K562 (cell line): ENCODE measurements at regions not wholly inside any gene's neighbourhood (a gene's known extent, or its start where the extent isn't known, plus 50 kb on each side); places are given as distances from the start of the nearest gene placed in this dataset.

ENCODE experiments used
- ATAC-seq: fragments of 200-7000 bp; cut with Tn5 transposase; 3 replicates; pipeline ENCODE4 v1.9.1; 2020; ENCODE audit warnings: moderate library complexity
- BruUV-seq: library from RNA; stranded (reverse); fragments of 400-500 nt; replicated peaks from 2 replicates; lab custom pipeline; 2021; lab: Mats Ljungman, UMichigan
- CTCF ChIA-PET: fragments of 300-600 bp; formaldehyde crosslinking; extraction: SDS; loops from one replicate; lab custom pipeline; 2021; ENCODE audit warnings: low intra/inter-chr PET ratio; lab: Yijun Ruan, JAX
- POLR2A ChIA-PET: fragments of 300-600, 350-650 bp; sonication (Branson Sonifier 250); formaldehyde crosslinking; extraction: SDS; loops from one replicate; lab custom pipeline; 2021; ENCODE audit warnings: antibody characterized with exemption, inconsistent platforms; lab: Yijun Ruan, JAX
- DNase-seq, 4 experiments: peaks; one replicate each; pipeline versions ENCODE4 v3.0.0 to v3.0.0-alpha.2; 2011 to 2018; ENCODE audit warnings: low spot score in 3 of 4, mixed read lengths in 3 of 4; ENCODE audit errors: extremely low read depth in 1 of 4
- FAIRE-seq: peaks from 2 replicates; lab custom pipeline; 2011; peaks lifted over from hg19 to GRCh38; lab: Jason Lieb, UNC
- H2AFZ ChIP-seq: 2 replicates; pipeline ENCODE4 v1.6.0; 2011; ENCODE audit warnings: low read depth, low read length, control low read depth, inconsistent platforms
- H3K27ac ChIP-seq: fragments of 200-600 bp; 3 replicates; pipeline ENCODE4 v1.8.0; 2011; ENCODE audit warnings: low read depth, mild to moderate bottlenecking, control low read depth, inconsistent platforms, low read length, moderate library complexity, mixed read lengths; ENCODE audit errors: extremely low read depth
- H3K27me3 ChIP-seq, 2 experiments: fragments of 300-600 bp in 1 of 2; 2 replicates in 1 of 2; 3 replicates in 1 of 2; pipeline versions ENCODE4 v1.6.0 to v1.8.0; 2011; ENCODE audit warnings: inconsistent platforms in 2 of 2, low read length in 2 of 2, mild to moderate bottlenecking in 1 of 2, mixed read lengths in 1 of 2, moderate library complexity in 1 of 2; ENCODE audit not compliant: control insufficient read depth in 2 of 2, insufficient read depth in 2 of 2
- H3K36me3 ChIP-seq: fragments of 300-600 bp; 3 replicates; pipeline ENCODE4 v1.8.0; 2011; ENCODE audit warnings: mild to moderate bottlenecking, low read length, inconsistent platforms; ENCODE audit not compliant: control insufficient read depth, insufficient read depth
- H3K4me1 ChIP-seq, 2 experiments: fragments of 200-600 bp in 1 of 2; replicated peaks in 1 of 2; 2 replicates in 1 of 2; 3 replicates in 1 of 2; pipeline versions ENCODE4 v1.5.1 to v1.8.0; 2011; ENCODE audit warnings: inconsistent platforms in 2 of 2, low read length in 2 of 2, mild to moderate bottlenecking in 1 of 2, mixed read lengths in 1 of 2, moderate library complexity in 1 of 2; ENCODE audit not compliant: control insufficient read depth in 2 of 2, insufficient read depth in 2 of 2
- H3K4me2 ChIP-seq: 2 replicates; pipeline ENCODE4 v1.6.1; 2011; ENCODE audit warnings: low read length, control low read depth, inconsistent platforms, mixed read lengths; ENCODE audit not compliant: insufficient read depth
- H3K4me3 ChIP-seq: fragments of 200-600 bp; sonication (generic), shearing (Covaris generic); 2 replicates; pipeline ENCODE4 v1.5.1; 2016; ENCODE audit warnings: control low read depth, inconsistent platforms
- H3K79me2 ChIP-seq: fragments of 200-600 bp; 3 replicates; pipeline ENCODE4 v1.8.0; 2011; ENCODE audit warnings: low read length, inconsistent platforms; ENCODE audit not compliant: control insufficient read depth, insufficient read depth
- H3K9ac ChIP-seq, 2 experiments: 2 replicates each; pipeline versions ENCODE4 v1.6.0 to v1.6.1; 2011; ENCODE audit warnings: low read depth in 2 of 2, low read length in 2 of 2, control low read depth in 1 of 2, inconsistent platforms in 1 of 2, mild to moderate bottlenecking in 1 of 2, mixed read lengths in 1 of 2; ENCODE audit not compliant: insufficient read depth in 1 of 2
- H3K9me1 ChIP-seq: one replicate; pipeline ENCODE4 v1.6.0; 2011; ENCODE audit warnings: inconsistent platforms, mild to moderate bottlenecking, low read length, moderate library complexity; ENCODE audit not compliant: control insufficient read depth, insufficient read depth
- H3K9me3 ChIP-seq: replicated peaks from 2 replicates; pipeline ENCODE4 v1.5.1; 2011; ENCODE audit warnings: low read depth, low read length, inconsistent platforms; ENCODE audit not compliant: control insufficient read depth, insufficient read depth
- H4K20me1 ChIP-seq: replicated peaks from 2 replicates; pipeline ENCODE4 v1.6.1; 2011; ENCODE audit warnings: low read length, inconsistent platforms, mixed read lengths; ENCODE audit not compliant: control insufficient read depth, insufficient read depth
- ADNP ChIP-seq: fragments of 200-800 bp; sonication (Bioruptor generic); IDR thresholded peaks from 2 replicates; pipeline ENCODE4 v1.6.1; 2016; ENCODE audit warnings: missing genetic modification characterization, missing compliant biosample characterization
- ARHGAP35 ChIP-seq: fragments of 450-650 bp; IDR thresholded peaks from 2 replicates; pipeline ENCODE4 v1.6.1; 2018; ENCODE audit not compliant: partially characterized antibody
- CREBBP ChIP-seq: IDR thresholded peaks from one replicate; pipeline ENCODE4 v1.6.1; 2012; ENCODE audit warnings: low read depth, mild to moderate bottlenecking, control low read depth, inconsistent platforms, low read length
- DIDO1 ChIP-seq: fragments of 450-650 bp; IDR thresholded peaks from 2 replicates; pipeline ENCODE4 v1.6.1; 2016; ENCODE audit warnings: low read depth, missing biosample characterization, missing genetic modification characterization
- JUN ChIP-seq, 2 experiments: sonication (generic) in 1 of 2; formaldehyde crosslinking in 1 of 2; IDR thresholded peaks; 2 replicates each; pipeline versions ENCODE4 v1.6.1 to v1.8.0; 2012 to 2022; ENCODE audit warnings: borderline replicate concordance in 2 of 2, mild to moderate bottlenecking in 2 of 2, improper control_type of control experiment in 1 of 2, low read depth in 1 of 2, low read length in 1 of 2, missing genetic modification reagents in 1 of 2
- MXD1 ChIP-seq: fragments of 250-450 bp; sonication (Bioruptor Pico); IDR thresholded peaks from 2 replicates; pipeline ENCODE4 v1.8.0; 2021; ENCODE audit warnings: borderline replicate concordance, mild to moderate bottlenecking, moderate library complexity; ENCODE audit not compliant: poor library complexity, severe bottlenecking
- MYC ChIP-seq, 2 experiments: fragments of 250-450 bp in 1 of 2; sonication (Bioruptor Pico) in 1 of 2; IDR thresholded peaks; 2 replicates each; pipeline versions ENCODE4 v1.5.1 to v1.6.1; 2012 to 2021; ENCODE audit warnings: low read depth in 2 of 2, borderline replicate concordance in 1 of 2, improper control_type of control experiment in 1 of 2, low read length in 1 of 2, mild to moderate bottlenecking in 1 of 2, moderate library complexity in 1 of 2
- PHB2 ChIP-seq: fragments of 450-650 bp; IDR thresholded peaks from 2 replicates; pipeline ENCODE4 v1.6.1; 2017; ENCODE audit warnings: low read depth
- RBFOX2 ChIP-seq: fragments of 200-400 bp; formaldehyde crosslinking; IDR thresholded peaks from 2 replicates; pipeline ENCODE4 v1.6.1; 2017; ENCODE audit warnings: low read depth, mild to moderate bottlenecking, low read length, moderate library complexity
- TAF9B ChIP-seq: fragments of 450-650 bp; IDR thresholded peaks from 2 replicates; pipeline ENCODE4 v1.6.1; 2018; ENCODE audit warnings: mild to moderate bottlenecking; ENCODE audit not compliant: partially characterized antibody
- ZHX1 ChIP-seq: fragments of 150-350 bp; conservative IDR thresholded peaks from 2 replicates; pipeline ENCODE4 v1.6.1; 2014; ENCODE audit warnings: low read length
- WGBS: fragments of 100-300 bp; shearing (Covaris generic); methylation state at CpG from one replicate; pipeline ENCODE4 v1.1.6; 2016; ENCODE audit warnings: low coverage, mixed read lengths; ENCODE audit not compliant: insufficient coverage; ENCODE audit errors: missing lambda C conversion rate; 5-methylcytosine and 5-hydroxymethylcytosine counted together
- in situ Hi-C: fragments of 300-500 bp; cut with MboI; formaldehyde crosslinking; loops from 4 replicates; pipeline ENCODE4 v1.15.0; 2018; ENCODE audit warnings: inconsistent platforms, mixed read lengths
- intact Hi-C: fragments of 100-400 bp; cut with micrococcal nuclease; formaldehyde crosslinking; loops from 2 replicates; pipeline ENCODE4 v1.14.2; 2022

- Histone ChIP-seq H3K4me2 (no peak overlapping the region), H3K9ac (no peak overlapping the region), H3K4me3 (no peak overlapping the region), H3K27me3 (no peaks in the 10 kb centered on the region), H3K9me1 (no peaks in the 10 kb centered on the region), H2AFZ (no peak overlapping the region), H3K9me3 (no peaks in the 10 kb centered on the region), H3K4me1 (no peaks in the 10 kb centered on the region), H3K36me3 (no peaks in the 10 kb centered on the region), H3K79me2 (no peaks in the 10 kb centered on the region), H3K27ac (no peak overlapping the region), H4K20me1 (no peaks in the 10 kb centered on the region)
- ChIA-PET CTCF (no interaction called here), POLR2A (no interaction called here)
- intact Hi-C loops (no loop called here), in situ Hi-C loops (no loop called here)
- 5% methylated on average over 2 of the region's 2 CpGs for WGBS
- no TSS peak for BruUV-seq
- FAIRE-seq (no peak), ATAC-seq (no peak), DNase-seq (no peak)
- TF ChIP-seq CREBBP (no peak), RBFOX2 (no peak), JUN (IDR thresholded peaks at IDR 0.05; ENCODE audit: borderline replicate concordance, low read depth, low read length) (no peak), JUN (CRISPR knock-in tag; IDR thresholded peaks at IDR 0.05; ENCODE audit: borderline replicate concordance) (no peak), ZHX1 (no peak), MYC (IDR thresholded peaks at IDR 0.05; ENCODE audit: low read depth, low read length) (no peak), MYC (CRISPR knock-in tag; IDR thresholded peaks at IDR 0.05; ENCODE audit: borderline replicate concordance, low read depth) (no peak), MXD1 (CRISPR knock-in tag) (no peak), ADNP (tag) (no peak), DIDO1 (tag) (no peak), TAF9B (no peak), PHB2 (no peak), ARHGAP35 (no peak)
These were observed 2233.9 kb upstream of the TENM3 start for GRCh38 chr4:180009316-180009715.
